HepG2 (cell line): ENCODE measurements at regions not wholly inside any gene's neighbourhood (a gene's known extent, or its start where the extent isn't known, plus 50 kb on each side); places are given as distances from the start of the nearest gene placed in this dataset.

Experiments used
- HDAC2 ChIP-seq: sonication (generic); formaldehyde crosslinking; IDR thresholded peaks from 2 replicates; pipeline ENCODE4 v1.4.0; 2020; ENCODE audit warnings: missing genetic modification reagents
- NPAS2 ChIP-seq: sonication (generic); formaldehyde crosslinking; IDR thresholded peaks from 2 replicates; pipeline ENCODE4 v1.8.0; 2022; ENCODE audit warnings: mild to moderate bottlenecking, missing genetic modification reagents, borderline replicate concordance
- ZNF143 ChIP-seq: sonication (generic); formaldehyde crosslinking; IDR thresholded peaks from 2 replicates; pipeline ENCODE4 v1.4.0; 2020; ENCODE audit warnings: missing genetic modification reagents
- TF ChIP-seq, protein P1 (sequence below), 2 experiments: IDR thresholded peaks; 2 replicates each; pipeline ENCODE4 v1.6.1; 2011 to 2012; ENCODE audit warnings: low read length in 2 of 2, borderline replicate concordance in 1 of 2, low read depth in 1 of 2, mild to moderate bottlenecking in 1 of 2, moderate library complexity in 1 of 2

DNA sequence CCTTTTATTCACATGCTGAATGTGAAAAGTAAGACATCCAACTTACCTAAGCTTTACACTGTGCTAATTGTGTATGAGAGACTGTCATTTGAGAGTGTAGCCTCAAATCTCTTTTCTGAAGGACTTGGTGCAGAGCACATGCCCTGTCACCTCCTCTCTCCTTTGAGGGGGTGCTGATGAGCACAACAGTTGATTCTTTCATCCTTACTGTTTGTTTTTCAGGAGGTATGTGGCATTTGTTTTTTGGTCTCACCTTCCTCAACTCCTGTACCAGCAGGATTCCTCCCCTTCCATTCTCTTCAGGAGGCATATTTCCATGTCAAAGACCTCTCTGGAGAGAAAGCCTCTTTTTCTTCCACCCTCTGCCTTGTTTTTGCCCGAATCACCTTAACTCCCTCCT lies 252.6 kb upstream of the CITED2 start:
- no peak for TF ChIP-seq ZNF143
- TF ChIP-seq, protein P1, sequence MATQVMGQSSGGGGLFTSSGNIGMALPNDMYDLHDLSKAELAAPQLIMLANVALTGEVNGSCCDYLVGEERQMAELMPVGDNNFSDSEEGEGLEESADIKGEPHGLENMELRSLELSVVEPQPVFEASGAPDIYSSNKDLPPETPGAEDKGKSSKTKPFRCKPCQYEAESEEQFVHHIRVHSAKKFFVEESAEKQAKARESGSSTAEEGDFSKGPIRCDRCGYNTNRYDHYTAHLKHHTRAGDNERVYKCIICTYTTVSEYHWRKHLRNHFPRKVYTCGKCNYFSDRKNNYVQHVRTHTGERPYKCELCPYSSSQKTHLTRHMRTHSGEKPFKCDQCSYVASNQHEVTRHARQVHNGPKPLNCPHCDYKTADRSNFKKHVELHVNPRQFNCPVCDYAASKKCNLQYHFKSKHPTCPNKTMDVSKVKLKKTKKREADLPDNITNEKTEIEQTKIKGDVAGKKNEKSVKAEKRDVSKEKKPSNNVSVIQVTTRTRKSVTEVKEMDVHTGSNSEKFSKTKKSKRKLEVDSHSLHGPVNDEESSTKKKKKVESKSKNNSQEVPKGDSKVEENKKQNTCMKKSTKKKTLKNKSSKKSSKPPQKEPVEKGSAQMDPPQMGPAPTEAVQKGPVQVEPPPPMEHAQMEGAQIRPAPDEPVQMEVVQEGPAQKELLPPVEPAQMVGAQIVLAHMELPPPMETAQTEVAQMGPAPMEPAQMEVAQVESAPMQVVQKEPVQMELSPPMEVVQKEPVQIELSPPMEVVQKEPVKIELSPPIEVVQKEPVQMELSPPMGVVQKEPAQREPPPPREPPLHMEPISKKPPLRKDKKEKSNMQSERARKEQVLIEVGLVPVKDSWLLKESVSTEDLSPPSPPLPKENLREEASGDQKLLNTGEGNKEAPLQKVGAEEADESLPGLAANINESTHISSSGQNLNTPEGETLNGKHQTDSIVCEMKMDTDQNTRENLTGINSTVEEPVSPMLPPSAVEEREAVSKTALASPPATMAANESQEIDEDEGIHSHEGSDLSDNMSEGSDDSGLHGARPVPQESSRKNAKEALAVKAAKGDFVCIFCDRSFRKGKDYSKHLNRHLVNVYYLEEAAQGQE (IDR thresholded peaks at IDR 0.05; ENCODE audit: borderline replicate concordance in 1 of 2, low read depth in 1 of 2, low read length in 2 of 2) = no peak
- TF ChIP-seq NPAS2 (CRISPR knock-in tag) = no peak
- no peak for TF ChIP-seq HDAC2 (CRISPR knock-in tag)
